ENCODE measurements at regions not wholly inside any gene's neighbourhood (a gene's known extent, or its start where the extent isn't known, plus 50 kb on each side); places are given as distances from the start of the nearest gene placed in this dataset.

GRCh38 chr10:58013406-58013805, 254.3 kb downstream of the IPMK start:
- POLR2A ChIA-PET = no interaction called here
- no peak overlapping the region for H3K27ac Mint-ChIP-seq (ENCODE audit: low read depth, unreplicated experiment)
- intact Hi-C loops (cut with micrococcal nuclease) = no loop called here
- no peaks in the 10 kb centered on the region for H3K36me3 Mint-ChIP-seq (ENCODE audit: insufficient read depth, unreplicated experiment)
- H3K4me1 Mint-ChIP-seq (ENCODE audit: insufficient read depth, unreplicated experiment) = peaks cover 10% of the 10 kb centered on the region
- no peaks in the 10 kb centered on the region for H3K9me3 Mint-ChIP-seq (ENCODE audit: unreplicated experiment)
- CTCF ChIA-PET = interaction anchor here (1.0 kb wide), 1 partner anchor 297 kb away, joined by 3 read pairs; no protein-coding TSS in a partner anchor
- no TSS peak for BruUV-seq (replicated peaks)
- no peak for DNase-seq (ENCODE audit: unreplicated experiment)
- no peak overlapping the region for H3K4me3 Mint-ChIP-seq (ENCODE audit: unreplicated experiment)
- H3K27me3 Mint-ChIP-seq (ENCODE audit: insufficient read depth, unreplicated experiment) = no peaks in the 10 kb centered on the region
- no peak for TF ChIP-seq CTCF (IDR thresholded peaks at IDR 0.05; ENCODE audit: unreplicated experiment)

- no peak overlapping the region for H3K4me3 Mint-ChIP-seq (ENCODE audit: unreplicated experiment)
- POLR2A ChIA-PET = no interaction called here
- DNase-seq (ENCODE audit: unreplicated experiment) = no peak
- H3K36me3 Mint-ChIP-seq (ENCODE audit: insufficient read depth, unreplicated experiment) = no peaks in the 10 kb centered on the region
- H3K27me3 Mint-ChIP-seq (ENCODE audit: insufficient read depth, unreplicated experiment) = no peaks in the 10 kb centered on the region
- no peak for TF ChIP-seq CTCF (IDR thresholded peaks at IDR 0.05; ENCODE audit: unreplicated experiment)
- H3K27ac Mint-ChIP-seq (ENCODE audit: low read depth, unreplicated experiment) = no peak overlapping the region
- no peaks in the 10 kb centered on the region for H3K4me1 Mint-ChIP-seq (ENCODE audit: insufficient read depth, unreplicated experiment)
- H3K9me3 Mint-ChIP-seq (ENCODE audit: unreplicated experiment) = no peaks in the 10 kb centered on the region
- CTCF ChIA-PET = no interaction called here
- BruUV-seq (replicated peaks) = no TSS peak
- intact Hi-C loops (cut with micrococcal nuclease) = no loop called here
Measured at GRCh38 chr10:58010073-58010702, 257.5 kb downstream of the IPMK start.

GRCh38 chr10:58003945-58004344, 263.7 kb downstream of the IPMK start:
- no TSS peak for BruUV-seq (replicated peaks)

GRCh38 chr10:58001159-58001558, 266.5 kb downstream of the IPMK start:
- Mint-ChIP-seq H3K4me1 (ENCODE audit: insufficient read depth, unreplicated experiment) (no peaks in the 10 kb centered on the region), H3K27ac (ENCODE audit: low read depth, unreplicated experiment) (no peak overlapping the region), H3K36me3 (ENCODE audit: insufficient read depth, unreplicated experiment) (no peaks in the 10 kb centered on the region), H3K9me3 (ENCODE audit: unreplicated experiment) (no peaks in the 10 kb centered on the region), H3K4me3 (ENCODE audit: unreplicated experiment) (no peak overlapping the region), H3K27me3 (ENCODE audit: insufficient read depth, unreplicated experiment) (no peaks in the 10 kb centered on the region)
- no peak for TF ChIP-seq CTCF (IDR thresholded peaks at IDR 0.05; ENCODE audit: unreplicated experiment)
- intact Hi-C loops (cut with micrococcal nuclease) = no loop called here
- ChIA-PET POLR2A (no interaction called here), CTCF (no interaction called here)
- no TSS peak for BruUV-seq (replicated peaks)
- no peak for DNase-seq (ENCODE audit: unreplicated experiment)

More at GRCh38 chr10:58003945-58004344, 263.7 kb downstream of the IPMK start:
- Mint-ChIP-seq H3K27ac (ENCODE audit: low read depth, unreplicated experiment) (no peak overlapping the region), H3K4me1 (ENCODE audit: insufficient read depth, unreplicated experiment) (no peaks in the 10 kb centered on the region), H3K4me3 (ENCODE audit: unreplicated experiment) (no peak overlapping the region), H3K36me3 (ENCODE audit: insufficient read depth, unreplicated experiment) (no peaks in the 10 kb centered on the region), H3K9me3 (ENCODE audit: unreplicated experiment) (no peaks in the 10 kb centered on the region), H3K27me3 (ENCODE audit: insufficient read depth, unreplicated experiment) (no peaks in the 10 kb centered on the region)
- intact Hi-C loops (cut with micrococcal nuclease) = no loop called here
- no peak for DNase-seq (ENCODE audit: unreplicated experiment)
- ChIA-PET CTCF (interaction anchor here (0.6 to 1.3 kb wide), 4 partner anchors 11 to 181 kb away, joined by 3 to 4 read pairs (median 3); no protein-coding TSS in a partner anchor), POLR2A (interaction anchor here (0.6 kb wide), 1 partner anchor 174 kb away, joined by 3 read pairs; no protein-coding TSS in a partner anchor)
- no peak for TF ChIP-seq CTCF (IDR thresholded peaks at IDR 0.05; ENCODE audit: unreplicated experiment)

Measured in MCF 10A (cell line).